ENCODE measurements at regions not wholly inside any gene's neighbourhood (a gene's known extent, or its start where the extent isn't known, plus 50 kb on each side); places are given as distances from the start of the nearest gene placed in this dataset.

DNA sequence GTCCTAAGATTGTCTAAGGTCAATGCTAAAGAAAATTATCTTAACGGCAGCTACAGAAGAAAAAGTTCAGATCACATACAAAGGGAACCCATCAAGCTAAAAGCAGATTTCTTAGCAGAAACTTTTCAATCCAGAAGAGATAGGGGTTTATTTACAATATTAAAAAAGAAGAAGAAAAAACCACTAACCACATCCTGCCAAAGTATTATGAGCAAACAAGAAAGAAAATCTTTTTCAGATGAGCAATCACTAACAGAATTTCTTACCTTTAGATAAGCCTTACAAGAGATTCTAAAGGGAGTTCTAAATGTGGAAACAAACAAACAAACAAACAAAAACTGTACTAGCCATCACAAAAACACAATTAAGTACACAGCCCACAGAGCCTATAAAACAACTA is 1015.8 kb upstream of the EPHA6 start:
- ChIA-PET CTCF (no interaction called here), POLR2A (no interaction called here)
- Histone ChIP-seq H3K4me1 (ENCODE audit: control insufficient read depth, insufficient read depth, low read length) (no peaks in the 10 kb centered on the region), H3K4me3 (ENCODE audit: low read depth, low read length) (no peak overlapping the region), H3K36me3 (ENCODE audit: control insufficient read depth in 2 of 2, insufficient read depth in 1 of 2, low read length in 2 of 2) (no peaks in the 10 kb centered on the region), H3K27ac (ENCODE audit: extremely low read depth, low read depth, low read length) (no peak overlapping the region), H3K9me3 (ENCODE audit: control insufficient read depth, insufficient read depth, low read depth, low read length) (no peaks in the 10 kb centered on the region)
- no peak for TF ChIP-seq ZNF121 (tag by site-specific recombination; IDR thresholded peaks at IDR 0.05)
- TF ChIP-seq ZNF555 (tag by site-specific recombination; conservative IDR thresholded peaks at IDR 0.05) = no peak
- TF ChIP-seq, protein P1, sequence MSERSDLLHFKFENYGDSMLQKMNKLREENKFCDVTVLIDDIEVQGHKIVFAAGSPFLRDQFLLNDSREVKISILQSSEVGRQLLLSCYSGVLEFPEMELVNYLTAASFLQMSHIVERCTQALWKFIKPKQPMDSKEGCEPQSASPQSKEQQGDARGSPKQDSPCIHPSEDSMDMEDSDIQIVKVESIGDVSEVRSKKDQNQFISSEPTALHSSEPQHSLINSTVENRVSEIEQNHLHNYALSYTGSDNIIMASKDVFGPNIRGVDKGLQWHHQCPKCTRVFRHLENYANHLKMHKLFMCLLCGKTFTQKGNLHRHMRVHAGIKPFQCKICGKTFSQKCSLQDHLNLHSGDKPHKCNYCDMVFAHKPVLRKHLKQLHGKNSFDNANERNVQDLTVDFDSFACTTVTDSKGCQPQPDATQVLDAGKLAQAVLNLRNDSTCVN (tag by site-specific recombination; optimal IDR thresholded peaks at IDR 0.05) = no peak
- TF ChIP-seq ZNF530 (tag by site-specific recombination; IDR thresholded peaks at IDR 0.05; ENCODE audit: low read depth) = no peak
- no peak for TF ChIP-seq ZNF777 (tag by site-specific recombination; IDR thresholded peaks at IDR 0.05; ENCODE audit: borderline replicate concordance)
- TF ChIP-seq, protein P2, sequence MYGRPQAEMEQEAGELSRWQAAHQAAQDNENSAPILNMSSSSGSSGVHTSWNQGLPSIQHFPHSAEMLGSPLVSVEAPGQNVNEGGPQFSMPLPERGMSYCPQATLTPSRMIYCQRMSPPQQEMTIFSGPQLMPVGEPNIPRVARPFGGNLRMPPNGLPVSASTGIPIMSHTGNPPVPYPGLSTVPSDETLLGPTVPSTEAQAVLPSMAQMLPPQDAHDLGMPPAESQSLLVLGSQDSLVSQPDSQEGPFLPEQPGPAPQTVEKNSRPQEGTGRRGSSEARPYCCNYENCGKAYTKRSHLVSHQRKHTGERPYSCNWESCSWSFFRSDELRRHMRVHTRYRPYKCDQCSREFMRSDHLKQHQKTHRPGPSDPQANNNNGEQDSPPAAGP (tag by site-specific recombination; IDR thresholded peaks at IDR 0.05) = no peak
- no peak for TF ChIP-seq ZNF311 (tag by site-specific recombination; IDR thresholded peaks at IDR 0.05; ENCODE audit: borderline replicate concordance)
- TF ChIP-seq, protein P3, sequence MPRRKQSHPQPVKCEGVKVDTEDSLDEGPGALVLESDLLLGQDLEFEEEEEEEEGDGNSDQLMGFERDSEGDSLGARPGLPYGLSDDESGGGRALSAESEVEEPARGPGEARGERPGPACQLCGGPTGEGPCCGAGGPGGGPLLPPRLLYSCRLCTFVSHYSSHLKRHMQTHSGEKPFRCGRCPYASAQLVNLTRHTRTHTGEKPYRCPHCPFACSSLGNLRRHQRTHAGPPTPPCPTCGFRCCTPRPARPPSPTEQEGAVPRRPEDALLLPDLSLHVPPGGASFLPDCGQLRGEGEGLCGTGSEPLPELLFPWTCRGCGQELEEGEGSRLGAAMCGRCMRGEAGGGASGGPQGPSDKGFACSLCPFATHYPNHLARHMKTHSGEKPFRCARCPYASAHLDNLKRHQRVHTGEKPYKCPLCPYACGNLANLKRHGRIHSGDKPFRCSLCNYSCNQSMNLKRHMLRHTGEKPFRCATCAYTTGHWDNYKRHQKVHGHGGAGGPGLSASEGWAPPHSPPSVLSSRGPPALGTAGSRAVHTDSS (tag by site-specific recombination; IDR thresholded peaks at IDR 0.05) = no peak
- TF ChIP-seq, protein P4, sequence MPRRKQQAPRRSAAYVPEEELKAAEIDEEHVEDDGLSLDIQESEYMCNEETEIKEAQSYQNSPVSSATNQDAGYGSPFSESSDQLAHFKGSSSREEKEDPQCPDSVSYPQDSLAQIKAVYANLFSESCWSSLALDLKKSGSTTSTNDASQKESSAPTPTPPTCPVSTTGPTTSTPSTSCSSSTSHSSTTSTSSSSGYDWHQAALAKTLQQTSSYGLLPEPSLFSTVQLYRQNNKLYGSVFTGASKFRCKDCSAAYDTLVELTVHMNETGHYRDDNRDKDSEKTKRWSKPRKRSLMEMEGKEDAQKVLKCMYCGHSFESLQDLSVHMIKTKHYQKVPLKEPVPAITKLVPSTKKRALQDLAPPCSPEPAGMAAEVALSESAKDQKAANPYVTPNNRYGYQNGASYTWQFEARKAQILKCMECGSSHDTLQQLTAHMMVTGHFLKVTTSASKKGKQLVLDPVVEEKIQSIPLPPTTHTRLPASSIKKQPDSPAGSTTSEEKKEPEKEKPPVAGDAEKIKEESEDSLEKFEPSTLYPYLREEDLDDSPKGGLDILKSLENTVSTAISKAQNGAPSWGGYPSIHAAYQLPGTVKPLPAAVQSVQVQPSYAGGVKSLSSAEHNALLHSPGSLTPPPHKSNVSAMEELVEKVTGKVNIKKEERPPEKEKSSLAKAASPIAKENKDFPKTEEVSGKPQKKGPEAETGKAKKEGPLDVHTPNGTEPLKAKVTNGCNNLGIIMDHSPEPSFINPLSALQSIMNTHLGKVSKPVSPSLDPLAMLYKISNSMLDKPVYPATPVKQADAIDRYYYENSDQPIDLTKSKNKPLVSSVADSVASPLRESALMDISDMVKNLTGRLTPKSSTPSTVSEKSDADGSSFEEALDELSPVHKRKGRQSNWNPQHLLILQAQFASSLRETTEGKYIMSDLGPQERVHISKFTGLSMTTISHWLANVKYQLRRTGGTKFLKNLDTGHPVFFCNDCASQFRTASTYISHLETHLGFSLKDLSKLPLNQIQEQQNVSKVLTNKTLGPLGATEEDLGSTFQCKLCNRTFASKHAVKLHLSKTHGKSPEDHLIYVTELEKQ (tag by site-specific recombination; IDR thresholded peaks at IDR 0.05; ENCODE audit: borderline replicate concordance) = no peak
- TF ChIP-seq ZBTB17 (tag by site-specific recombination; IDR thresholded peaks at IDR 0.05) = no peak
- no peak for TF ChIP-seq ZFHX2 (tag by site-specific recombination; conservative IDR thresholded peaks at IDR 0.05)
- no peak for TF ChIP-seq SP3 (tag by site-specific recombination; IDR thresholded peaks at IDR 0.05)
- TF ChIP-seq YY2 (tag by site-specific recombination; IDR thresholded peaks at IDR 0.05) = no peak
- TF ChIP-seq, protein P5, sequence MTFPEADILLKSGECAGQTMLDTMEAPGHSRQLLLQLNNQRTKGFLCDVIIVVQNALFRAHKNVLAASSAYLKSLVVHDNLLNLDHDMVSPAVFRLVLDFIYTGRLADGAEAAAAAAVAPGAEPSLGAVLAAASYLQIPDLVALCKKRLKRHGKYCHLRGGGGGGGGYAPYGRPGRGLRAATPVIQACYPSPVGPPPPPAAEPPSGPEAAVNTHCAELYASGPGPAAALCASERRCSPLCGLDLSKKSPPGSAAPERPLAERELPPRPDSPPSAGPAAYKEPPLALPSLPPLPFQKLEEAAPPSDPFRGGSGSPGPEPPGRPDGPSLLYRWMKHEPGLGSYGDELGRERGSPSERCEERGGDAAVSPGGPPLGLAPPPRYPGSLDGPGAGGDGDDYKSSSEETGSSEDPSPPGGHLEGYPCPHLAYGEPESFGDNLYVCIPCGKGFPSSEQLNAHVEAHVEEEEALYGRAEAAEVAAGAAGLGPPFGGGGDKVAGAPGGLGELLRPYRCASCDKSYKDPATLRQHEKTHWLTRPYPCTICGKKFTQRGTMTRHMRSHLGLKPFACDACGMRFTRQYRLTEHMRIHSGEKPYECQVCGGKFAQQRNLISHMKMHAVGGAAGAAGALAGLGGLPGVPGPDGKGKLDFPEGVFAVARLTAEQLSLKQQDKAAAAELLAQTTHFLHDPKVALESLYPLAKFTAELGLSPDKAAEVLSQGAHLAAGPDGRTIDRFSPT (tag by site-specific recombination; IDR thresholded peaks at IDR 0.05) = no peak
- TF ChIP-seq, protein P6, sequence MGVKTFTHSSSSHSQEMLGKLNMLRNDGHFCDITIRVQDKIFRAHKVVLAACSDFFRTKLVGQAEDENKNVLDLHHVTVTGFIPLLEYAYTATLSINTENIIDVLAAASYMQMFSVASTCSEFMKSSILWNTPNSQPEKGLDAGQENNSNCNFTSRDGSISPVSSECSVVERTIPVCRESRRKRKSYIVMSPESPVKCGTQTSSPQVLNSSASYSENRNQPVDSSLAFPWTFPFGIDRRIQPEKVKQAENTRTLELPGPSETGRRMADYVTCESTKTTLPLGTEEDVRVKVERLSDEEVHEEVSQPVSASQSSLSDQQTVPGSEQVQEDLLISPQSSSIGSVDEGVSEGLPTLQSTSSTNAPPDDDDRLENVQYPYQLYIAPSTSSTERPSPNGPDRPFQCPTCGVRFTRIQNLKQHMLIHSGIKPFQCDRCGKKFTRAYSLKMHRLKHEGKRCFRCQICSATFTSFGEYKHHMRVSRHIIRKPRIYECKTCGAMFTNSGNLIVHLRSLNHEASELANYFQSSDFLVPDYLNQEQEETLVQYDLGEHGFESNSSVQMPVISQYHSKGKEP (tag by site-specific recombination; IDR thresholded peaks at IDR 0.05) = no peak

Data from HEK293 (cell line).